NCI-H345 treated with DMSO at 0.1 percent for 48 hours (cell line): ENCODE measurements at regions not wholly inside any gene's neighbourhood (a gene's known extent, or its start where the extent isn't known, plus 50 kb on each side); places are given as distances from the start of the nearest gene placed in this dataset.

Experiments used
- DNase-seq: peaks from one replicate; lab custom pipeline; 2025; ENCODE audit not compliant: unreplicated experiment; lab: John Stamatoyannopoulos, UW

DNA sequence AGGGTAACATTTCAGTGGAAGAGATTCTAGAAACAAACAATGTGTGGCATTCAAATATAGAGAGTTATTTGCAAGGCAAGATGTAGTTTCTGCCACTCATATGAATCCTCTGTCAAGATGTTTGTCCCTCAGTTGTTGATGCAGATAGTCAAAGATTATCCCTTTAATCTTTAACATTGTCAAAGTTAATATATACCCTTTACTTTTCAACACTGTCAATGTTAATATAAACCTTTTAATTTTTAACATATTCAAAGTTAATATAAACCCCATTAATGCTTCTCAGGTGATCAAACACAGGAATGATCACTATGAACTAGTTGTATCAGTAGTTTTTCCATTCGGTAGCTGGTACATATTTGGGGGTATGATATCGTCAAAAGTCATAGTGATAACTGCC, 51.9 kb upstream of the PICALM start:
- DNase-seq = no peak

DNA sequence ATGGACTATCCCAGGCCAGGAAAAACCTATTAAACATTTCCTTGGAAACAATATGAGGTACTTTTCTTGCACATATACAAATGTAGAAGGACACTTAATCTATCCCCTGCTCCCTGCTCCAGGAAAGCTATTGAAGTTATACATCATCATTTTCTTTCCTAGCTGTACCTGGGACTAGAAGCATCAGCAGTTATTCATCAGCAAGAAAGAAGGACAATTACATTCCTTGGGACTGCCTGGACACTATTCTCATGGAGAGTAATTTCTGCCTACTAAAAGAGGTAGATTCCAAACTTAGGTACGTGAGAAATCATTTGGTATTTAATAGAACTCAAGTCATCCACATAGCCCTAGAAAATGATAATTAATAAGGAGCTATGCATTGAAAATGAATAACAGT, 51.0 kb upstream of the PICALM start:
- DNase-seq = no peak

DNA sequence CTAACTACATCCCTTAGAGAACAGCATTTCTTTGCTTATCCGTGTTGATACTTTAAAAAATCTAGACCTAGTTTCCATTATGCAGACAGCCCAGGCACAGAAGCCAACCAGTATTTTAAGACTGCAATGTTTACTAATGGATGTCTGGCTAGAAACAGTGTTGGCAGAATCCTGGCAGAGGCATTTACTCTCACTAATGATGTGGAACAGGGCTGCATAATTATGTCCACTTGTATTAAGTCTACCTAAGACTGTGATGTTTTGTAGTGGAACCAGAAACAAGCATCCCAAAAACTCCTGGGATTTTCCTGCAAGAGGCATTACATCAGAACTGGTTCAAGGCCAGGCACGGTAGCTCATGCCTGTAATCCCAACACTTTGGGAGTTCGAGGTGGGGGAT, 50.2 kb upstream of the PICALM start:
- DNase-seq = no peak
